GDM1 (cell line): ENCODE measurements at regions not wholly inside any gene's neighbourhood (a gene's known extent, or its start where the extent isn't known, plus 50 kb on each side); places are given as distances from the start of the nearest gene placed in this dataset.

ENCODE experiments used
- DNase-seq: peaks from one replicate; lab custom pipeline; 2025; lab: John Stamatoyannopoulos, UW

DNA sequence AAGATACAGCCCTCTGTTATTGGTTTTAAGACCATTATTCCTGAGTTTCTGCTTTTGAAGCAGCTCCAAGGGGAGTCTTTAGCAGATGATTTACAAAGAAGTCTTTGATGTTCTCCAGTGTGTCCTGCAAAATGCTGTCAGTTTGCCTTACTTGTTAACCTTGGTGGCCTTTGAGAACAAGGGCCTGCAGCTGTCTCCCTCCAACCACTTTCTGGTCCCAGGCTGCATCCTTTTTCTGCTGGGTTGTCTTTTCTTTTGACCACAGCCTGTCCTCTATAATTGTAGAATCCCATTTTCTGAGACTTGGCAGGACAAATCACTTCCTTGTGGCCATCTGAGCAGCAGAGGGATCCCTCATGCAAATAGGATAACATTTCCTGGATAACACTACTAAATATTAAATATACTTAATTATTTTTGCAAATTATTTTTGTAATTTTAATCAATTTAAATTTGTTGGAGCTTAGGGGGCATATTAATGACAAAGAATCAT, 281.4 kb downstream of the DMRT2 start:
- no peak for DNase-seq

DNA sequence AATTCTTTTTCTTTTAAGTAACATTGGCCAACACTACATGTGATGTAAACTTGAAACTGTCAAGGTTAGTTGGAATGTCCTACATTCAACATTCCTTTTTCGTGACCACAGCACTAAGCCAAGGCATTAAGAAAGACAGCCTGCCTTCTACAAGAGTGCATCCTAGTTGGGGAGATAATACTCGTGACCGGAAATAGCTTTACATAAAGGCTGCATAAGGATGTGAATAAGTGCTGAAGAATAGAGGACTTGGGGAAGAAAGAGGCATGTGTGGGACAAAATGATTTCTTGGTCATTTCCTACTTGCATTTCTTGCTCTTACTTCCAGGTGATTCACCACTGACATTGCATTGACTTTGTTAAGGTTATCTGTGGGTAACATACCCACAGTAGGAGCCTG, 282.0 kb downstream of the DMRT2 start:
- no peak for DNase-seq

DNA sequence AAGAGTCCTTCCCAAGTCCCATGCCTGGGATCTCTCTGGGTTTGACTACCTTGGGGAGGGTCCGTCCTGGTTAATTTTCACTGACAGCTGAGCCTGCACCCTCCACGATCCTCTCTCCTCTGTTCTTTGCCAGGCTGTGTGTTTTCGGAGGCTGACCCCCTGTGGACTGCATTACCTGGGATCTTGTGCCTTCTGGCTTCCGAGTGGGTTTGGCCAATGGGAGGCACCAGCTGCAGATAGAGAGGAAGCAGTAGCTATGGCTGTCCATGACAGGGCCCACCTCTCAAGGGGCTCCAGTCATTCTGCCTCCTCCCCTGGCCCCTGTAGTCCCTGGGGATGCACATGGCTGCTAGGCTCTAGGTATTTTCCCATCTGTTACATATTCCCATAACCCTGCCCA, 285.0 kb downstream of the DMRT2 start:
- no peak for DNase-seq

DNA sequence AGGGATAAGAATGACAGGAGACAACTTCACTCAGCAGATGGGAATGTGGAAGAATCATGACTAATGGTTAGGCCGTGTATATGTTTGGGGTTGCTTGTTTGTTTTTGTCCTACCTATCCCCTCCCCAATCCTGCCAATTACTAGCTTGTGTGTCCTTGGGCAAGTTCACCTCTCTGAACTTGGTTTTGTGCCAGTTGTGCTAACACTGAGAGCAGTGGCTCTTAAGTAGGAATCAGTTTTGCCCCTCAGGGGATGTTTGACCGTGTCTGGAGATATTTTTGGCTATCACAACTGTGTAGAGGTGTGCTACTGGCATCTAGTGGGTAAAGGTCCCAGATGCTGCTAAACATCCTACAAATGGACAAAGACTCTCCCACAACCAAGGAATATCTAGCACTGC, 287.0 kb downstream of the DMRT2 start:
- no peak for DNase-seq

DNA sequence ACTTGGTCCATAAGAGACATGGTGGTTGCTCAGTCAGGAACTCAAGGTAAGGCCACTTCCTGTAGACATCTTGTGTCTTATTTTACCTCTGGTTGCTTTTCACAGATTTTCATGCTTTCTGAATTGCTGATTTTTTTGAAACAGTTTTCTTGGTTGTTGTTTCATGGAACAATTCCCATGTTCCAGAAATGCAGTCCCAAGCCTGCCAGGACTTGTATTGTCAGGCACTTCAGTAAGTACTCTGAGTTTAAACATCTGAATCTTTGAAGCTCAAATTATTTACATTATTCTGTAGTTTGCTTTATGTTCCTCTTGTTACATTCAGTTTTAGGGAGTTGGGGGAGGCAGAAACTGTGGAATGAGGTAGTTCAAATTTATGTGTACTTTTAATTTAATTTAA, 290.2 kb downstream of the DMRT2 start:
- no peak for DNase-seq

DNA sequence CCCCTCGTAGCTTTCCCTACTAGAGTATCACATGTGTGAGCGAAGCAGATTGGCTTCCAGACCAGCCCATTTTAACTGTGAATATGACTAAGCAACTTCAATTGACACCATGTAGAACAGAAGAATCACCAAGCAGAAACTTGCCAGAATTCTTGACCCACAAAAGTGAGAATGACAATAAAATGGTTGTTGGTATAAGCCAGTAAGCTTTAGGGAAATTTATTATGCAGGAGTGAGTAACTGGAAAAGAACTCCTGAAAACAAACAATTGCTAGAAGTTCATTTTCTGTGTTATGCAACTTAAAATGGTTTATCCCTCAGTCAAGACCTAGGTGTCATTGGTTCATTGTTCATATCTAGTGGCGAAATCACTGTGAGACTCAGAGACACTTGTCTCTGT, 303.1 kb downstream of the DMRT2 start:
- no peak for DNase-seq

DNA sequence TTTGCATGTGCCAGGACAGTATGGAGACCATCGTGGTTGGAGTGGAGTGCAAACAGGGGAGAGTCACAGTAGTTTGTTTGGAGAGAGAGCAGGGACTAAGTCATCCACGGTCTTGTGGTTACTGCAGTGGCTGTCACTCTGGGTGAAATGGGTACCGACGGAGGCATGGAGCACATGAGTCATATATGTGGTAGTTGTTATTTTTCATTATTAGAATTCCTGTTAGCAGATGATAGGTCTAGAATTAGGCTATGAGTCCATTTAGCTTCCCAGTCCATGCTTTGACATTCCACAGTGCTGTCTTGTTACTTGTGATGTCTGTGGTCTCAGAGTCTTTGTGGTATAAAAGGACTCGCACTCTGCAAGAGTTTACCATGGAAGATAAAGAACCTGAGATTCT, 303.9 kb downstream of the DMRT2 start:
- DNase-seq: no peak

DNA sequence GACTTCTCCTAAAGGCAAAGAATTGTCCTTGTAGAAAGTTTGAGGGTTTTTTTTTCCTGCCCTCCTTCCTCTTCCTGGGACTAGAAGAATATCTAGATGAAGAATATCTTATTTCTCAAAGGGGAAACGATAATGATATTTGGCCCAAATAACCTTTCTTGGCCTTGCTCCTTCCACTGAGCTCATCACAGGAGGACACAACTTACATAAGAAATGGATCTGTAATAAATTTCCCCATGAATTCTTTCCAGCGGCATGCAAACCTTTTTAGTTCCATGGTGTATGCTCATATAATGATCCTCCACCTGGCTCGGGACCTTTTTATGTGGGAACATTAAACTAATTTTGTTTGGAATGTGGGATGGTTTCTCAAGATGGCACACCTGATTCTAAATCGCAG, 304.4 kb downstream of the DMRT2 start:
- DNase-seq: no peak

DNA sequence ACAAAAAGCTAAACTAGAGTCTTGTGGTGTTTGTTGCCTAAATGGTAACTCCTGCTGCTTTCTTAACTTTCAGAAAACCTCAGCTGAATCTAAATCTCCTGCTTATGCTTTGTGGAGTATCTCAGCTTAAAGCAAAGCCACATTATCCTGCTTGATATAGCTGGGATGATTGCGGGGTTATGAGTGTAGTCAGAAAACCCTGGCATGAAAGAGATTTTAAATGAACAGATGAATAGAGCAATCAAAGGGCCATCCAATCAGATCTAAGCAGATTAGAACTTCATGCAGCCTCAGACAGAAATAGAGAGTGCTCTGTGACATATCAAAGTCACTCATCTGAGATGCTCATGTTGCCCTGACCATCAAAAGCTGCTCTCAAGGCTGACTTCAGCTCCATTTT, 305.5 kb downstream of the DMRT2 start:
- DNase-seq: no peak

DNA sequence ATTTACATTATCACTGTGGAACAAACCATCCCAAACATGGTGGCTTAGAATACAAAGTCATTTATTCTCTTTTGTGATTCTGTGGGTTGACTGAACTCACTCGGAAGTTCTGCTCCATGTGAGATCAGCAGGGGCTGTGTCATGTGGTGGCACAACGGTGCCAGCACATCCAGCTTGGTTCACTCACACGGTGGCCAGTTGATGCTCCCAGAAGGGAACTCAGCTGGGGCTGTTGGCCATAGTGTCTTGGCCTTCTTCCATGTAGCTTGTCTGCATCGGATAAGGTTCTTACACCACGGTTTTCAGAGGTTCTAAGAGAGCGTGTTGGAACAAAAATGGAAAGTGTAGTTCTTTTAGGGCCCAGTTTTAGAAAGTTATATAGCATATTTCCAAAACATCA, 312.7 kb downstream of the DMRT2 start:
- no peak for DNase-seq

DNA sequence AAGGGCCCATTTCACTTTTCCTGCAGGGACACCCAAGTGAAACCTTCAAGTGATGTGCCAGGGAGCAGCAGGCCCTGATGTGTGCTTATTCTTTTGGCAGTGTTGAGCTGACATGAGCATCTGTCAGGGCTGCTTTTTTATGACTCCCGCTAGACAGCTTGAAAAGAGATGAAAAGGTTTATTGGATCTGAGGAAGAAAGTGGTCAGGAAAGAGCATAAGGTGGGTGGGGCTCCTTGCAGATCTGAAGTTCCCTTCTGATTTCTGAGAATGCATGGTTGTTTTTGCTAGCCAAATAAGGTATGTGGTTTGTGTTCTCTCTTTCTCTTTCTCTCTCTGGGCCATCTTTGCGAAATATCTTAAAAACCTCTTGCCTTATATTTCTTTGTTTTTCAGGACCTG, 316.1 kb downstream of the DMRT2 start:
- no peak for DNase-seq

DNA sequence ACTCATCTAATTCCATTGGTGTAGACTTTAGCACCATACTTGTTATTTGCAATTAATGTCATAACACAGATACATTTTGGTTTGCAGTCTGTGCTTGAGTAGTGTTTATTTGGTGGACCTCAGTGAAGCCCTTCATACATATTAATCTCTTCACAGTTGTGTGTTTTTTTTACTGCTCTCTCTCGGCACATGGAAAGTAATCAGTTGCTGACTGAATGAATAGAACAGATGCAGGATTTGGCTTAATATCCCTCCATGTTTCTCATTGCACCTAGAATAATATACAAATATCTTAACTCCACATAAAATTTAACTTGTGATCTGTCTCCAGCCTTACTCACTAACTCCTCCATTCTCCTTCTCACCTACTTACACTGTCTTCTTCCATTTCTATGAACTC, 319.1 kb downstream of the DMRT2 start:
- no peak for DNase-seq

DNA sequence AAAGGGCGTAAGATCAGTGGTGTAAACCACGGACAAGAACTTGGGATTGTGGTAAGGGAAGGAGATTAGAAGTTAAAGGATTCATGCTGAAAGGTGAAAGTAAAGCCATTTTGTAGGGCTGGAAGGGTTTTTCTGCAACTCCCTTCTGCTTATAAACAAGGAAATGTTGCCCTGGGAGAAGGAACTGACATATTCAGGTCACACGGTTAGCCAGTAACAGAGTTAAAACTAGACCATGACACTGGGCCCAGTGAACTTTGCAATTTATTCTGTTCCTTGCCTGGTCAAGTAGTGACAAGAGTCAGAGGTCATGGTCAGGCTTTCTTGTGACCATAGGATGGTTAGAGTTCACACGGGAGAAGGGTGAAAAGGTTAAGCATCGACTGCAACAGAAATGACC, 323.3 kb downstream of the DMRT2 start:
- DNase-seq: no peak

DNA sequence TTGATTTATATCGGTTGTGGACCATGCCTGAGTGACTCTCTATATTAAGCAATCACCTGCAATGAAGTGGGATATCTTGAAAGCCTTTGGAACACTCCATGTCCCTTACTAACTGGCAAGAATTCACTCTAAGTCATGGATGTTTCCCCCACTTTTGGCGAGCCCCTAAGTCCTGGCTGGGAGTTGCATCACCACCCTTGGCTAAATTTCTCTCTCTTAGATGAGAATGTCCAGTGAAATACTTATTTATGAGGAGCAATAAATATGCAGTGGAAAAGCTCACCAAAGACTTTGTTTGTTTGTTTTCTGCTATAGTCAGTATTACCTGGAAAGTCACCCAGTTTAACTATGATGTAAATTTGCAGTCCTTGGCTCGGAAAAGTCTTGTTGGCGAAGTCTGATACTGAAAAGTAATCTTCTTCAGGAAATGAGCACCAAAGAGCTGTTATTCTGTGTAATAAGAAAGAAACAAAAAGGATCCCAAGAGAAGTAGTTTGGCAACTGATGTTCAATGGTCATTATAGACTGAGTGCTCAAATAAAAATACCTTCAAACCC, 333.8 kb downstream of the DMRT2 start:
- no peak for DNase-seq

DNA sequence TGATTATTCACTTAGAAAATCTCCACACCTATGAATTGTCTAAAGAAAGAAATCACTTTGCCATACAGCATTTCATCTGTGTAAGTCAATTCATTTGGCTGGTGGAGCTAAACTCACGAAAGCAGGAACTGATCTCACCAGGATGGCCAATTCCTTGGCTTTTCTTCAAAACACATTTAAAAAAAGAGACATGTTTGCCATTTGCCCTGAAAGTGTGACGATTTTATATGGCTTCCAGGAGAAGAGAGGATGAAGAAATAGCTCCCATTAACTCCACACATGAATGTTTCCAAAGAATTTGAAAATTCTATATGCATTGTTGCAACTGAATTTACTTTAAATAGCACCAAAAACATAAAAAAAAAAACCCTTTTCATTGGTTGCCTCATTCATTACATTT, 334.7 kb downstream of the DMRT2 start:
- no peak for DNase-seq

DNA sequence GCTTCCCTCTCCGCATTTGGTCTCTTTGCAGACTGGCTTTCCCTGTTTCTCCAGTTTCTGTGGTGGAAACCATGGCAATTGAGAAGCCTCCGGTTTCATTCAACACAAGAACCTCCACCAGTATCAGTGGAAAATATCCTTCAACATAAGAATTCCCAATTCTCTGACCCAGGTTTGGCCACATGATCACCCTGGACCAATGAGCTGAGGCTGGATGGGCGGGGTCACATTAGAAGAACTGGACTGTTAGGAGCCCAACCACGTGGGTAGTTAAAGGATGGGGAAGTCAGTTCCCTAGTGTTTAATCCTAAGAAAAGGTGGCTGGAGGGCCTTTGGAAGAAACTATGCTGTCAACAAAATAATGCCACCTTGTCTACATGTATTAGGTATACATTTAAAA, 336.3 kb downstream of the DMRT2 start:
- DNase-seq: no peak

DNA sequence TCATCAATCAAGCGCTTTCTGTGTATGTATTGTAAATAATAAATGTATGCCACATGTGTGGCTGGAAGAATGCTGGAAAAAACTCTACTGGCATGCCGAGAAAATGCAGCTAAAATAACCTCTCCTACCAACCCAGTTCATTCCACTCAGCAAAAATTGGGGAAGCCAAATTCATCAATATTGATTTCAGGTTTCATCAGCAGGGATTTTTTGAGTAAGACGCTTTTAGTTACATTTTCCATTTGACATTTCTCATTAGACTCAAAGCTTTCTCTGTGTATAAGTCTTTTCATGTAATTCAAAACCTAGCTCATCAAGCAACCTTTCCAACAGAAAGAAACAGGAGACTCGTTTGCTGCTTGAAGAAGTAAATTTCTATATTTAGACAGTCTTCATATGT, 338.1 kb downstream of the DMRT2 start:
- DNase-seq: no peak

DNA sequence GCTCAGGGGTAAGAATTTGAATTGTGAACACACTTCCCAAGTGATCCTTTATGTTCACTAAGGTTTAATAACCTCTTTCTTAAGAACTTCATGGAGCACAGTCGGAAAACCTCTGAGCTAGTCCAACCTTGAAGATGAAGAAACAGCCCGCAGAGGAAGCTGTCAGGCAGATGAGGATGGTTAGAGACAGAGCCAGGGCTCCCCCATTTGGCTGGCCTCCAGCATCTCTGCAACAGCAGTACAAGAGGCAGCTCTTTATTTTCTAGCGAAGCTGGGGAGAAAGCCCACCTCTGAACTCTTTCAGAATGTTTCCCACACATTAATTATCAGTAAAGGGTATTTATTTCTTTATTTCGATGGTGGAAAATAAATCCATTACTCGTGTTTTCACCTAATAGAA, 350.8 kb downstream of the DMRT2 start:
- no peak for DNase-seq

DNA sequence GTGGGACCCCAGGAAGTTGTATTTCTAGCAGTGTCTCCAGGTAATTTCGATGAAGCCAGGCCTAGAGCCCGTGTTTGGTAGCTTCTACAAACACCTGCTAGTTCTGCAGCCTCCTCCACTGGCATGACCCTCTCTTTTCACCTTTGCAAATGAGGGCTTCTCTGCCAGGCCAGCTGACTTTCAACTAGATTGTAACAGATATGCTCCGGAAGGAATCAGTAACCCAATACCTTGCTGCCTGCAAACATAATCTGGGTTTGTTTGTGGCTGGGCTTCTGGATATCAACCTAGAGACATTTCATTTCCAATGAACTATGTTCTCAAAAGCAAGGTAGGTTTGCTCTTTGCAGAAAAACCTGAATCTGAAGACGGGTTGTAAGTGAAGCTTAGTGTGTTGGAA, 354.8 kb downstream of the DMRT2 start:
- DNase-seq: no peak

DNA sequence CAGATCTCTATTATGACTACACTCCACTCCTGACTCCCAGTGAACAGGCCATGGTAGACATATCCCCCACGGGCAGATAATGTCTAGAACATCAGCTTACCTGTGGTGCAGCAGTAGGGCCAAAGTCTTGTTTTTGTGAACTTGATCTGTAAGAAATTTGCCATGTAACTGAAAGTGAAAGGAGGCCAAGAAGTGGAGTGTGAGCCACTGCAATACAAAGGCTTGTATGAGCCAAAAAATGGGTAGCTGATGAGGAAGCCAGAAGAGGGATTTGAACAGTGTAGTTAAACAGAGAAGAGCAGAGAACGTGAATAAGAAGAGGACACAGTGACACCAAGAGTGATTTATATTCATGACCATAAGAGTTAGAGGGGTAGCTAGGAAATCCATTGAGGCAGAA, 361.7 kb downstream of the DMRT2 start:
- DNase-seq: no peak

DNA sequence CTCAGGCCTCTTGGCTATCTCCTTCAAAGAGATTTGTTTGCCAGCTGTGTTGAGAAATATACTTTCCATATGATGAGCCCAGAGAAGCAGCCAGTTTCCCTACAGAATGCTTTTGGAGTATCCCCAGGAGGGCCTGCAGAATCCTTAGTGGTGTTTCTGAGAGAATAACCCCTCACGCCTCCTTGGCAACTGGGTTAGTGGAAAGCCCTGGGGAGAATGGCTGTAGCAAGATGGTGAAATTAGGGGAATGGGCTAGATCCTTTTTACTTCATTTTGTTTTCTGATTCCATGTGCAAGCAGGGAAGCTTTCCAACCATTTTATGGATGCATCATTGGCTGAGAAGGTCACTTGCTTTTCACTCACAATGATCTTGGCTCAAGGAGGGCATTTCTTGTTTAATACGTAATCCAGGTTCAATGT, 364.6 kb downstream of the DMRT2 start:
- no peak for DNase-seq

DNA sequence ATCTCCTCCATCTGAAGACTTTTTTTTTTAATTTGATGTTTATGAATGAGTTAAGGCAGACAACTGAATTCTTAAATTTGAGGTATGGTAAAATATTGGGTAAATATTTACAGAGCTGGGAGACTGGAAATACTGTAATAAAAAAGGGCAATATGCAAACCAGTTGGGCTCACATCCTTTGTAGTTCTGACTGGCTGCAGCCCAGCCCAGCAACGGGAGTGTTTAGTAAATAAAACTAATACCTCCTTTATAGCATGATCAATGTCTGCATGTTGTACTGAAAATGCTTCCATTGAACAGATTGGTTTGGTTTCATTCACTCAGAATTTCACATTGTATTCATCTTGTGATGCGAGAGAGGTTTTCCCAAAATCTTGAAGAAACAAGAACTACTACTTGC, 365.0 kb downstream of the DMRT2 start:
- no peak for DNase-seq

DNA sequence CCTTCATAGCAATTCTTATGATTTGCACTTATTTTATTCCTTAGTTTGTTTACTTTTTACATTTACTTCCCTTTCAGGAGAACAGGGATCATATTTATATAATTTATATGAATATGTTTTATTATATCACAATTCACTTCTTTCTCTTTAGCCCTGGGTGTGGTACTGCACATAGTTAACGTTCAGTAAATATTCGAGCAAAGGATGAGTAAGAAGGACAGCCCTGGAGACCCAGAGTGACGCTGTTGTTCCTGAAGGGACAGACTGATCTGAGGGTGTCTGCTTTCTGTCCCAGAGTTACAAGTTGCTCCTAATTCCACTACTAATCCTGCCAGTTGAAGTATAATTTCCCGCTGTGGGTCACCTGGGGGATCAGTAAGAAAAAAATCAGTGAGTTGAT, 366.1 kb downstream of the DMRT2 start:
- DNase-seq: no peak

DNA sequence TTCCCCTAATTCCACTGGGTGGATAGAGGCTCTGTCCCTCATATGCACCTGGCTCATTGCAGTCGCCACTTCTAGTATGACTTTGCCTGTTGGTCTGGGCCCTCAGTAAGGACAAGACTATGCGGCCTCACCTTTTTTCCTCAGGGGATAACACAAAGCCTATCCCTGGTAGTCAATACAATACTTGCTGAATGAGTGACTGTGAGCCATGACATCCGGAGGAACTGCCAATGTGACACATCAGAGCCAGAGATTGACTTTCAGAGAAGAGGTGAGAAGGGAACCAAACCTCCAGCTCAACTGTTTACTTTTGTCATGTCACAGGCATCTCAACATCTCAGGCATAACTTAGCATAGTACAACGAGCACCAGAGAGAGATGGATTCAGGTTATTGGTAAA, 371.3 kb downstream of the DMRT2 start:
- DNase-seq: no peak

DNA sequence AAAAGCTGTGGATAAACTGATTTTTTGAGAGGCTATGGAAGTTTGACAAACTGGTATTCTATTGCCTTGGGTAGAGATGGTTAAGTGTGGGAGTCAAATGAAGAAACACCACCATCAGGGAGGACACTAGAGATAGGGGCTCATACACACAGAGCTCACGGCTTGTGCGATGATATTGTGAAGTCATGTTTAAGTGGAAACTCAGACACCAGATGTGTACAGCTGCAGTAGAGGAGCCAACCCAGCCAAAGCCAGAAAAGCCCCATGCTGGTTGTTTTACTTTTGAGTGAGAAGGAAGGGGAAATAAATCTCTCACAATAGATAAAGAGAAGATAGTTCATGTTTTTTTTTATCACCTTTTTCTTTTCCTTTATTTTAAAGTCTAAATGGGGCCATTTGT, 377.7 kb downstream of the DMRT2 start:
- DNase-seq: no peak
